ENCODE measurements at regions not wholly inside any gene's neighbourhood (a gene's known extent, or its start where the extent isn't known, plus 50 kb on each side); places are given as distances from the start of the nearest gene placed in this dataset.

DNA sequence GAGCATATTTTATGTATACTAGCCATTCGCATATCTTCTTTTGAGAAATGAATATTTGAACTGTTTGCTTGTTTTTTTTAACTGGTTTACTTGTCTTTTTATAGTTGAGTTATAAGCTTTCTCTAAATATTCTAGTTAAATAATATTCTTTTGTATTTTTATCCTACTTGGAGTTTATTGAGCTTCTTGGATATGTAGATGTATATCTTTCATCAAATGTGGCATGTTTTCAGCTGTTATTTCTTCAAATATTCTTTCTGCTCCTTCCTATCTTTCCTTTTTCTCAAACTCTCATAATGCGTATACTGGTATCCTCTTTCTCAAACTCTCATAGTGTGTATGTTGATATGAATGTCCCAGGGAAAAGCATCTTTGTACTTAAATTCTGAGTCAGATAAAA lies 100.3 kb upstream of the NCKAP5 start:
- TF ChIP-seq POLR2A (IDR thresholded peaks at IDR 0.05): no peak
- TF ChIP-seq, protein P1, sequence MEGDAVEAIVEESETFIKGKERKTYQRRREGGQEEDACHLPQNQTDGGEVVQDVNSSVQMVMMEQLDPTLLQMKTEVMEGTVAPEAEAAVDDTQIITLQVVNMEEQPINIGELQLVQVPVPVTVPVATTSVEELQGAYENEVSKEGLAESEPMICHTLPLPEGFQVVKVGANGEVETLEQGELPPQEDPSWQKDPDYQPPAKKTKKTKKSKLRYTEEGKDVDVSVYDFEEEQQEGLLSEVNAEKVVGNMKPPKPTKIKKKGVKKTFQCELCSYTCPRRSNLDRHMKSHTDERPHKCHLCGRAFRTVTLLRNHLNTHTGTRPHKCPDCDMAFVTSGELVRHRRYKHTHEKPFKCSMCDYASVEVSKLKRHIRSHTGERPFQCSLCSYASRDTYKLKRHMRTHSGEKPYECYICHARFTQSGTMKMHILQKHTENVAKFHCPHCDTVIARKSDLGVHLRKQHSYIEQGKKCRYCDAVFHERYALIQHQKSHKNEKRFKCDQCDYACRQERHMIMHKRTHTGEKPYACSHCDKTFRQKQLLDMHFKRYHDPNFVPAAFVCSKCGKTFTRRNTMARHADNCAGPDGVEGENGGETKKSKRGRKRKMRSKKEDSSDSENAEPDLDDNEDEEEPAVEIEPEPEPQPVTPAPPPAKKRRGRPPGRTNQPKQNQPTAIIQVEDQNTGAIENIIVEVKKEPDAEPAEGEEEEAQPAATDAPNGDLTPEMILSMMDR (IDR thresholded peaks at IDR 0.05): no peak
